ENCODE measurements at regions not wholly inside any gene's neighbourhood (a gene's known extent, or its start where the extent isn't known, plus 50 kb on each side); places are given as distances from the start of the nearest gene placed in this dataset.

- CTCF ChIA-PET, result no interaction called here
- no peak overlapping the region for H3K27ac ChIP-seq (ENCODE audit: insufficient read depth, low read length)
- H3K9me3 ChIP-seq (ENCODE audit: control insufficient read depth, insufficient read depth, low read length), result peaks cover 7% of the 10 kb centered on the region; the same call in 1 of the 2 replicates
- dilution Hi-C loops (cut with HindIII; ENCODE audit: low sequenced_read_pairs, unreplicated experiment), result no loop called here
- no CpG with 5 or more reads among the region's 8 CpGs for WGBS, 2 experiments (ENCODE audit: extremely low coverage in 2 of 2, insufficient read length in 1 of 2)
- H3K14ac ChIP-seq (replicated peaks; ENCODE audit: low read depth, low read length), result no peak overlapping the region
- H4K5ac ChIP-seq (ENCODE audit: low read depth, low read length), result no peak overlapping the region
- H3K9ac ChIP-seq (ENCODE audit: low read depth, low read length), result no peak overlapping the region
- no peaks in the 10 kb centered on the region for H3K27me3 ChIP-seq (ENCODE audit: control insufficient read depth, insufficient read depth, low read length)
- no peak overlapping the region for H3K4ac ChIP-seq (ENCODE audit: low read depth, low read length)
- no peaks in the 10 kb centered on the region for H3K36me3 ChIP-seq (ENCODE audit: control insufficient read depth, insufficient read depth, low read length)
- POLR2A ChIA-PET (ENCODE audit: unreplicated experiment), result no interaction called here
- intact Hi-C loops (cut with micrococcal nuclease), result no loop called here
- no peak overlapping the region for H2AFZ ChIP-seq (replicated peaks; ENCODE audit: low read length, poor library complexity)
- no peak overlapping the region for H3K18ac ChIP-seq (ENCODE audit: low read depth, low read length)
- TF ChIP-seq RFX5 (IDR thresholded peaks at IDR 0.05; ENCODE audit: low read depth, low read length) (no peak), SMC3 (IDR thresholded peaks at IDR 0.05; ENCODE audit: low read depth, low read length) (no peak), POLR2A (IDR thresholded peaks at IDR 0.05; ENCODE audit: low read depth, low read length) (no peak), MAZ (IDR thresholded peaks at IDR 0.05; ENCODE audit: borderline replicate concordance, low read depth, low read length) (no peak), FOS (IDR thresholded peaks at IDR 0.05; ENCODE audit: low read depth, low read length) (no peak), CTCF (conservative IDR thresholded peaks at IDR 0.05; ENCODE audit: low read depth, low read length) (no peak), RCOR1 (IDR thresholded peaks at IDR 0.05; ENCODE audit: insufficient replicate concordance, low read length) (no peak)
- no peak overlapping the region for H3K4me3 ChIP-seq (ENCODE audit: insufficient read depth, low read depth, low read length)
- no peak overlapping the region for H2AK5ac ChIP-seq (ENCODE audit: low read depth, low read length)
- no peak overlapping the region for H2BK15ac ChIP-seq (ENCODE audit: low read depth, low read length)
- no peak overlapping the region for H3K56ac ChIP-seq (ENCODE audit: extremely low read depth, insufficient read depth, low read length)
- no peak overlapping the region for H3K4me2 ChIP-seq (ENCODE audit: low read depth, low read length)
- no peaks in the 10 kb centered on the region for H3K79me1 ChIP-seq (ENCODE audit: low read depth in 1 of 2, low read length in 2 of 2)
- no peaks in the 10 kb centered on the region for H4K20me1 ChIP-seq (ENCODE audit: insufficient read depth, low read length)
- H2BK20ac ChIP-seq (ENCODE audit: low read depth, low read length), result no peak overlapping the region
- no peaks in the 10 kb centered on the region for H3K9me1 ChIP-seq (ENCODE audit: insufficient read depth, low read length)
- no TSS peak for BruUV-seq (replicated peaks)
- no peak overlapping the region for H4K8ac ChIP-seq (ENCODE audit: low read depth in 2 of 2, low read length in 2 of 2)
- H2BK5ac ChIP-seq (ENCODE audit: low read depth, low read length, poor library complexity, severe bottlenecking), result no peak overlapping the region
- no peak overlapping the region for H2BK120ac ChIP-seq (ENCODE audit: low read depth, low read length)
- in situ Hi-C loops (cut with MboI; ENCODE audit: low sequenced_read_pairs), result no loop called here
- H2AK9ac ChIP-seq (replicated peaks; ENCODE audit: low read depth, low read length, poor library complexity), result no peak overlapping the region
- DNase-seq, result no peak
- no peaks in the 10 kb centered on the region for H3K4me1 ChIP-seq (ENCODE audit: control insufficient read depth, insufficient read depth, low read length)
- no peak overlapping the region for H4K91ac ChIP-seq (ENCODE audit: insufficient read depth, low read depth, low read length)
- no peak for ATAC-seq (ENCODE audit: low read depth)
- no peak overlapping the region for H3K23ac ChIP-seq (ENCODE audit: low read depth, low read length)
These were observed 869.2 kb downstream of the MRPL39 start for GRCh38 chr21:24738063-24738462.

All from IMR-90 (cell line).